ENCODE measurements at regions not wholly inside any gene's neighbourhood (a gene's known extent, or its start where the extent isn't known, plus 50 kb on each side); places are given as distances from the start of the nearest gene placed in this dataset.

GRCh38 chr18:71842666-71843065 lies 701.5 kb downstream of the CBLN2 start:
- TF ChIP-seq CTCF (IDR thresholded peaks at IDR 0.05), result no peak
- no peak for TF ChIP-seq POLR2A (IDR thresholded peaks at IDR 0.05)

Measured in right lobe of liver (tissue), 4 donors.